GM21390 (cell line): ENCODE measurements at regions not wholly inside any gene's neighbourhood (a gene's known extent, or its start where the extent isn't known, plus 50 kb on each side); places are given as distances from the start of the nearest gene placed in this dataset.

ENCODE experiments used
- ATAC-seq: cut with Tn5 transposase; IDR thresholded peaks from one replicate; pipeline ENCODE4 v1.9.1; 2021; ENCODE audit not compliant: unreplicated experiment

- ATAC-seq = no peak
Observed at GRCh38 chr9:89744730-89745129, 139.9 kb downstream of the GADD45G start.

- ATAC-seq = no peak
Observed at GRCh38 chr9:89745601-89746376, 141.0 kb downstream of the GADD45G start.

- ATAC-seq = no peak
Observed at GRCh38 chr9:89746385-89747116, 141.7 kb downstream of the GADD45G start.

- no peak for ATAC-seq
Observed at GRCh38 chr9:89747596-89747995, 142.8 kb downstream of the GADD45G start.

GRCh38 chr9:89748021-89748670, 143.3 kb downstream of the GADD45G start:
- no peak for ATAC-seq

GRCh38 chr9:89748831-89749499, 144.2 kb downstream of the GADD45G start:
- no peak for ATAC-seq

GRCh38 chr9:89749500-89750116, 144.8 kb downstream of the GADD45G start:
- ATAC-seq = no peak

- ATAC-seq = no peak
Observed at GRCh38 chr9:89750117-89750791, 145.4 kb downstream of the GADD45G start.

GRCh38 chr9:89751079-89751825, 146.4 kb downstream of the GADD45G start:
- no peak for ATAC-seq

GRCh38 chr9:89752154-89752553, 147.3 kb downstream of the GADD45G start:
- no peak for ATAC-seq

- no peak for ATAC-seq
Observed at GRCh38 chr9:89753472-89754055, 148.8 kb downstream of the GADD45G start.

- ATAC-seq = no peak
Observed at GRCh38 chr9:89754193-89754592, 149.4 kb downstream of the GADD45G start.

GRCh38 chr9:89755821-89756220, 151.0 kb downstream of the GADD45G start:
- ATAC-seq = no peak

- ATAC-seq = no peak
Observed at GRCh38 chr9:89756891-89757537, 152.2 kb downstream of the GADD45G start.

- no peak for ATAC-seq
Observed at GRCh38 chr9:89757776-89758528, 153.1 kb downstream of the GADD45G start.

GRCh38 chr9:89759572-89759971, 154.8 kb downstream of the GADD45G start:
- ATAC-seq = no peak

GRCh38 chr9:89760123-89760522, 155.3 kb downstream of the GADD45G start:
- no peak for ATAC-seq

- ATAC-seq = no peak
Observed at GRCh38 chr9:89764217-89764616, 159.4 kb downstream of the GADD45G start.
